ENCODE measurements at regions not wholly inside any gene's neighbourhood (a gene's known extent, or its start where the extent isn't known, plus 50 kb on each side); places are given as distances from the start of the nearest gene placed in this dataset.
"Not testable (repeated sequence)": the region's sequence is repeated elsewhere in the genome, so short reads cannot be mapped to it uniquely, and the experiment has no call there.

DNA sequence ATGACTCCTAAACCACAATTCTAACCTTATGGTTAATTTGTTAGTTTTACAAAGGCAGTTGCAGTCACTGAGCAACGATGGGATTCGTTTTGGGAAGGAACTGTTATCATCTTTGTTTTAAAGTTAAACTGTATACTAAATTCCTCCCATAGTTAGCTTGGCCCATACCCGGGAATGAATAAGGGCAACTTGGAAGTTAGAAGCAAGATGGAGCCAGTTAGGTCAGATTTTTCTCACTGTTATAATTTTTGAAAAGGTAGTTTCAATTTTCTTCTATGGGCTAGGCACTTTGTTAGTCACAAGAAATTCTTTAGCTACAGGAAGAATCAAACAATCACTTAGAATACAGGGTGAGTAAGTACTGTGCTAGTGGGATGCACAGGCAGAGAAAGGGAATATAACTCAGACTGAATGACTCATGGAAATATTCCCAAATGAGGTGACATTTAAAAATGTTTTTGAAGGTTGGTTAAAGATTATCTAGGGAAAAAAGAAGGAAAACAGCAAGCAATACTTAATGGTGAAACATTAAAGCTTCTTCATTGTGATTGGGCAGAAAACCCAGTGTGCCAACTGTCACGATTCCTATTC is 153.6 kb downstream of the MAGEB17 start:
- ChIA-PET CTCF (no interaction called here), POLR2A (no interaction called here)
- H3K4me3 ChIP-seq (ENCODE audit: low read depth, low read length) = no peak overlapping the region
- TF ChIP-seq CTCF (IDR thresholded peaks at IDR 0.05; ENCODE audit: insufficient read depth, low read length, missing control alignments) = no peak
- no peak for DNase-seq (ENCODE audit: low read depth, low spot score)

DNA sequence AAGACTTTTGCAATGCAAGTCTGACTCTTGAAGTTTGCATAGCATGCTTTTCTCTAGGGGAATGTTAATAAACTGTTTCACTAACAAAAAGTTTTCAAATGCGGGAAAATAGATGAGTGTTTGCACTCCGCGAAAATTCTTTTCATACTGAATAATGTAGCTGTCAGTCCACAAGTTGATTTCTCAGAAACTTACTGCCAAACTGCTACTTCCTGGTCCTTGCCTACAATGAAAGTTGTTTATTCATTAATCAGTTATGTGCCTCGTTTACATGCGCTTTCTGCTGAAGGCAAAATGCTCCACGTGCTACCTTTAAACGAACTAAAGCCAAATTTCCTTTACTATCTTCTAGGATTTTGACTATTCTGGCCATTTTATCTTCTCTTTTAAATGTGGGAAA is 166.2 kb downstream of the MAGEB17 start:
- ChIA-PET POLR2A (no interaction called here), CTCF (no interaction called here)
- no peak overlapping the region for H3K4me3 ChIP-seq (ENCODE audit: low read depth, low read length)
- no peak for TF ChIP-seq CTCF (IDR thresholded peaks at IDR 0.05; ENCODE audit: insufficient read depth, low read length, missing control alignments)
- DNase-seq (ENCODE audit: low read depth, low spot score) = no peak

GRCh38 chrX:16335181-16335580 is 167.9 kb downstream of the MAGEB17 start:
- ChIA-PET POLR2A (no interaction called here), CTCF (no interaction called here)
- no peak for DNase-seq (ENCODE audit: low read depth, low spot score)
- TF ChIP-seq CTCF (IDR thresholded peaks at IDR 0.05; ENCODE audit: insufficient read depth, low read length, missing control alignments) = no peak
- no peak overlapping the region for H3K4me3 ChIP-seq (ENCODE audit: low read depth, low read length)

- TF ChIP-seq CTCF (IDR thresholded peaks at IDR 0.05; ENCODE audit: insufficient read depth, low read length, missing control alignments) = no peak
- ChIA-PET CTCF (no interaction called here), POLR2A (no interaction called here)
- H3K4me3 ChIP-seq (ENCODE audit: low read depth, low read length) = no peak overlapping the region
- no peak for DNase-seq (ENCODE audit: low read depth, low spot score)
Observed at GRCh38 chrX:16347968-16348670, 180.8 kb downstream of the MAGEB17 start.

- H3K4me3 ChIP-seq (ENCODE audit: low read depth, low read length) = no peak overlapping the region
- no peak for TF ChIP-seq CTCF (IDR thresholded peaks at IDR 0.05; ENCODE audit: insufficient read depth, low read length, missing control alignments)
- ChIA-PET CTCF (no interaction called here), POLR2A (no interaction called here)
- no peak for DNase-seq (ENCODE audit: low read depth, low spot score)
Observed at GRCh38 chrX:16357902-16358301, 190.6 kb downstream of the MAGEB17 start.

DNA sequence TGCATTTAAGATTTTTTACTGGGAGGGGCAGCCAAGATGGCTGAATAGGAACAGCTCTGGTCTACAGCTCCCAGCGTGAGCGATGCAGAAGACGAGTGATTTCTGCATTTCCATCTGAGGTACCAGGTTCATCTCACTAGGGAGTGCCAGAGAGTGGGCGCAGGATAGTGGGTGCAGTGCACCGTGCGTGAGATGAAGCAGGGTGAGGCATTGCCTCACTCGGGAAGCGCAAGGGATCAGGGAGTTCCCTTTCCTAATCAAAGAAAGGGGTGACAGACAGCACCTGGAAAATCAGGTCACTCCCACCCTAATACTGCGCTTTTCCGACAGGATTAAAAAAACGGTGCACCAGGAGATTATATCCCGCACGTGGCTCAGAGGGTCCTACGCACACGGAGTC is 192.8 kb downstream of the MAGEB17 start:
- CTCF ChIA-PET; DNase-seq (ENCODE audit: low read depth, low spot score); POLR2A ChIA-PET; H3K4me3 ChIP-seq (ENCODE audit: low read depth, low read length): not testable (repeated sequence)

- no peak for DNase-seq (ENCODE audit: low read depth, low spot score)
- POLR2A ChIA-PET = no interaction called here
- TF ChIP-seq CTCF (IDR thresholded peaks at IDR 0.05; ENCODE audit: insufficient read depth, low read length, missing control alignments) = no peak
Observed at GRCh38 chrX:16368696-16369095, 201.4 kb downstream of the MAGEB17 start.

More at GRCh38 chrX:16368696-16369095, 201.4 kb downstream of the MAGEB17 start:
- CTCF ChIA-PET = no interaction called here
- H3K4me3 ChIP-seq (ENCODE audit: low read depth, low read length) = no peak overlapping the region

All from AG04449 (cell line).